ENCODE measurements at regions not wholly inside any gene's neighbourhood (a gene's known extent, or its start where the extent isn't known, plus 50 kb on each side); places are given as distances from the start of the nearest gene placed in this dataset.
"Not testable (repeated sequence)": the region's sequence is repeated elsewhere in the genome, so short reads cannot be mapped to it uniquely, and the experiment has no call there.

DNA sequence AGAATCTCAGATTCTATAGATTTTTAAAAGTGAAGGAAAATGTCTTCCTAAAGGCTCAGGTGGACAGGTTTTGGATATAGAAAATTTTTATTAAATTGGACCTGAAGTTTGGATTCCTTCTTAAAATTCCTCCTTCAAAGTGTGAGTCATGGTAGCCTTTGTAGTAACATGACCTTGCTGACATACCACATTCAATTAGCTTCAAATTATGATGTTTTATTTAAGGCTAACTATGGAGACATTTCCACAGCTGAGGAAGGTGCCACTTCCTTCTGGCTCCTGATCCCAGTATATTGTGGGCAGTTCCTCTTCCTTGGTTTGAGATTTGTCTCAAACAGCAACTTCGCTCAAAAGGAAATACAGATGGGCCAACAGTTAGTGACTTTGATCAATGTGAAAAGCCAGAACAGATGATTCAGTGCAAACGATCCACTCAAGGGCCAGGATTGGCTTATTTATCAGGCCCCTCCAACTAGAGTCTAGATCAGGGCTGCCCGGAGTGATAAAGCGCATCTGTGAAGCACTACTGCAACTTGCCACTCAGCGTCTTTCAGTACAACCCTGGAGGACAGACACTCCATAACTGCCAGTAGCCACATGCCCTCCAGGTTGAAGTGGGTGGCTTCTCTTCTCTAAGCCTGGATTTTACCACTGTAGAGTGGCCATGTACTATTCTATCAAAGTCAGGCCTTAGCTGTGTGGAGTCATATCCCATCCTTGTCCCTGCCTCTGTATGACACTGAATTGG lies 573.5 kb downstream of the KIF20B start:
- no peaks in the 10 kb centered on the region for H3K27me3 ChIP-seq (ENCODE audit: insufficient read depth, low read length, poor library complexity, severe bottlenecking)
- Mint-ChIP-seq H3K27ac (no peak overlapping the region), H3K4me1 (no peaks in the 10 kb centered on the region), H3K4me3 (no peak overlapping the region), H3K36me3 (no peaks in the 10 kb centered on the region), H3K27me3 (no peaks in the 10 kb centered on the region), H3K9me3 (peaks cover 0 to 4% (median 0%) of the 10 kb centered on the region in 5 donors)
- DNase-seq: no peak
- CTCF ChIA-PET: no interaction called here
- no peak overlapping the region for H3K4me3 ChIP-seq (ENCODE audit: low read length)
- H3K27ac ChIP-seq (ENCODE audit: low read depth, low read length): no peak overlapping the region
- H3K36me3 ChIP-seq (ENCODE audit: insufficient read depth, low read length): no peaks in the 10 kb centered on the region
- H3K9me3 ChIP-seq (ENCODE audit: low read length): no peaks in the 10 kb centered on the region
- POLR2A ChIA-PET: no interaction called here
- no peaks in the 10 kb centered on the region for H3K4me1 ChIP-seq (ENCODE audit: insufficient read depth, low read length)

DNA sequence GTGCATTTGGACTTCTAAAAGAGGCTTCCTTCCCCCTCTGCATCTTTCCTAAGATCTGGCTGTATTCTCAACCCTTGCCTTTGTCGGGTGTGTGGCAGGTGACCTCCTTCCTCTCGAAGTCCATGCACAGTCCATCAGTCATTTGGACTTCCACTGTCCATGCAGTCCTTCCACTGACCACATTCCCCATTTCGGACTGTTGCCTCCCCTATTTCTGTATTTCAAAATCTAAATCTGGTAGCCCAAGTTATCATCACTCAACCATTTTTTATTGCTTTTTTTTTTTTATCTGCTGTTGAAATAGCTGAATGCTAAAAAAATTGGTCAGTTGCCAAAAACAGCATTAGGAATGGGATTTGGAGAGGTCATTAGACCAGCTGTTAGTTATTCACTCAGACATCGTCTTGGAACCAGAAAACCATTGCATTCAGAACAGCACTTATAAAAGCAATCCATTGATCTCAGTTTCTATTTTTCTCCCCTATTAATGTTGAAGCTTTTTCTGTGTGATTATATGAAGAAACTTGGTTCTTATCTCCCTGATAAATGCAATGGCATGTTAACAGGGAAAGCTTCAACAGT lies 575.6 kb downstream of the KIF20B start:
- Mint-ChIP-seq H3K4me3 (no peak overlapping the region), H3K9me3 (peaks cover 0 to 4% (median 0%) of the 10 kb centered on the region in 5 donors), H3K4me1 (no peaks in the 10 kb centered on the region), H3K27ac (no peak overlapping the region), H3K36me3 (no peaks in the 10 kb centered on the region), H3K27me3 (no peaks in the 10 kb centered on the region)
- Histone ChIP-seq H3K9me3 (ENCODE audit: low read length) (no peaks in the 10 kb centered on the region), H3K36me3 (ENCODE audit: insufficient read depth, low read length) (no peaks in the 10 kb centered on the region), H3K4me1 (ENCODE audit: insufficient read depth, low read length) (no peaks in the 10 kb centered on the region), H3K4me3 (ENCODE audit: low read length) (no peak overlapping the region), H3K27me3 (ENCODE audit: insufficient read depth, low read length, poor library complexity, severe bottlenecking) (no peaks in the 10 kb centered on the region), H3K27ac (ENCODE audit: low read depth, low read length) (no peak overlapping the region)
- ChIA-PET POLR2A (no interaction called here), CTCF (no interaction called here)
- DNase-seq: no peak

DNA sequence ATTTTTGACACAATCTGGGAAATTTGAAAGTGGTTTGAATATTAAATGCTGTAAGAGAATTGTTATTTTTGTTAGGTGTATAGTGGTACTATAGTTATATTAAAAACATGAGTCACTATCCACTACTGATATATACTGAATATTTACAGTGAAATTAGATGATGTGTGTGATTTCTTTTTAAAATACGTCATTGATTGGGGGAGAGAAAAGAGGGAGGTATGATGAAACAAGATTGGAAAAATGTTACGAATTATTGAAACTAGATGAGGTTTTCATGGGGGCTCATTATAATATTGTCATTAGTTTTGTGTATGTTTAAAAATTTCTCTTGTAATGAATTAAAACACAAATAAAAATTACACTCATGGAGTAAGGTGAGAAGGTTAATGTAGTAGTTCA lies 571.4 kb downstream of the HTR7 start:
- Mint-ChIP-seq H3K36me3 (no peaks in the 10 kb centered on the region), H3K9me3 (peaks cover 0 to 4% (median 0%) of the 10 kb centered on the region in 5 donors), H3K27me3 (no peaks in the 10 kb centered on the region), H3K27ac (no peak overlapping the region), H3K4me1 (no peaks in the 10 kb centered on the region), H3K4me3 (no peak overlapping the region)
- Histone ChIP-seq H3K4me3 (ENCODE audit: low read length) (no peak overlapping the region), H3K9me3 (ENCODE audit: low read length) (no peaks in the 10 kb centered on the region), H3K36me3 (ENCODE audit: insufficient read depth, low read length) (no peaks in the 10 kb centered on the region), H3K27ac (ENCODE audit: low read depth, low read length) (no peak overlapping the region), H3K27me3 (ENCODE audit: insufficient read depth, low read length, poor library complexity, severe bottlenecking) (no peaks in the 10 kb centered on the region), H3K4me1 (ENCODE audit: insufficient read depth, low read length) (no peaks in the 10 kb centered on the region)
- ChIA-PET CTCF (no interaction called here), POLR2A (no interaction called here)
- no peak for DNase-seq

DNA sequence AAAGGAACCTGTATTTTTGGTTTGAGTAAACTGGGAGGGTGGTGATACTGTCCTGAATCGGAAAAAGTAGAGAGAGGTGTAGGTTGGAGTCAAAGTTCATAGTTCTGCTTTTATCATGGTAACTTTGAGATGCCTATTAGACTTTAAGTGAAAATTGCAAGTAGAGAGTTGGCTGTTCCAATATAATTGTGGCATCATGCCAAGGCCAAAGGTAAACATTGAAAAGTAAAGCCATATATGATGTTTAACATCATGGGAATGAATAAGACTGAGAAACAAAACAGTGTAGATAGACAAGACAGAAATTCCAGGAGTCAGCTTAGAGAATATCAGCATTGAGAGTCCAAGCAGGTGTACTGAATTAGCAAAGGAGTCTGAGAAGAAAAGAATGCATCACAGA lies 570.9 kb downstream of the HTR7 start:
- H3K36me3 ChIP-seq (ENCODE audit: insufficient read depth, low read length): no peaks in the 10 kb centered on the region
- no peak for DNase-seq
- no peaks in the 10 kb centered on the region for H3K9me3 ChIP-seq (ENCODE audit: low read length)
- H3K27ac ChIP-seq (ENCODE audit: low read depth, low read length): no peak overlapping the region
- peaks cover 0 to 4% (median 0%) of the 10 kb centered on the region in 5 donors for H3K9me3 Mint-ChIP-seq
- H3K36me3 Mint-ChIP-seq: no peaks in the 10 kb centered on the region
- H3K4me1 Mint-ChIP-seq: no peaks in the 10 kb centered on the region
- ChIA-PET CTCF (no interaction called here), POLR2A (no interaction called here)
- H3K27me3 ChIP-seq (ENCODE audit: insufficient read depth, low read length, poor library complexity, severe bottlenecking): no peaks in the 10 kb centered on the region
- H3K4me3 Mint-ChIP-seq: no peak overlapping the region
- no peak overlapping the region for H3K27ac Mint-ChIP-seq
- H3K4me3 ChIP-seq (ENCODE audit: low read length): no peak overlapping the region
- no peaks in the 10 kb centered on the region for H3K4me1 ChIP-seq (ENCODE audit: insufficient read depth, low read length)
- H3K27me3 Mint-ChIP-seq: no peaks in the 10 kb centered on the region

DNA sequence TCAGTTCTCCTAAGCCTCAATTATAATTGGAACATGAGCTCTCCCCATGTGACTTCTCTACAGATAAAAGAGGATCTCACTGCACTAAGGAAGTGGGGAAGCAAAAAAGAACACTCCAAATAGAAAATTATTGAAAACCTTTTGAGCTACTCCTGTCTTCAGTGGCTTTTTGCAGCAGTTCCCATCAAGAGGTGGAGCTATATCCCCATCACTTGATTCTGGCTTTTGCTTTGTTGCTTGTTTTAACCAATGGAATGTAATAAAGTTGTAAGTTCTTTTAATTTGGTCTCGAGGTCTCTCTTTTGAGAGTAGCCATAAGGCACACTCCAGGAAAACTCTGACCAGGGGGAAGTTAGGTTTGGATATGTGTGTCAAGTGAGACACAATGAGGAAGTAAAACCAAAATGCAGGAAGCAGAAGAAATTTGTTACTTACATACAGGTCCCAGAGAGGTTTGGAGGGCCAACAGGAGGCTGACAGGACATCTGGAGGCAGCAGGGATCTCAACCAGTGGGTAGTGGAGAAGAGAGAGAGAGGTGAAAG lies 569.4 kb downstream of the HTR7 start:
- Histone ChIP-seq H3K4me3 (ENCODE audit: low read length) (no peak overlapping the region), H3K27me3 (ENCODE audit: insufficient read depth, low read length, poor library complexity, severe bottlenecking) (no peaks in the 10 kb centered on the region), H3K9me3 (ENCODE audit: low read length) (no peaks in the 10 kb centered on the region), H3K36me3 (ENCODE audit: insufficient read depth, low read length) (no peaks in the 10 kb centered on the region), H3K4me1 (ENCODE audit: insufficient read depth, low read length) (no peaks in the 10 kb centered on the region), H3K27ac (ENCODE audit: low read depth, low read length) (no peak overlapping the region)
- ChIA-PET POLR2A (no interaction called here), CTCF (no interaction called here)
- no peak overlapping the region for H3K27ac Mint-ChIP-seq
- H3K27me3 Mint-ChIP-seq: no peaks in the 10 kb centered on the region
- no peaks in the 10 kb centered on the region for H3K4me1 Mint-ChIP-seq
- no peak for DNase-seq
- peaks cover 0 to 4% (median 0%) of the 10 kb centered on the region in 5 donors for H3K9me3 Mint-ChIP-seq
- H3K36me3 Mint-ChIP-seq: no peaks in the 10 kb centered on the region
- H3K4me3 Mint-ChIP-seq: no peak overlapping the region

DNA sequence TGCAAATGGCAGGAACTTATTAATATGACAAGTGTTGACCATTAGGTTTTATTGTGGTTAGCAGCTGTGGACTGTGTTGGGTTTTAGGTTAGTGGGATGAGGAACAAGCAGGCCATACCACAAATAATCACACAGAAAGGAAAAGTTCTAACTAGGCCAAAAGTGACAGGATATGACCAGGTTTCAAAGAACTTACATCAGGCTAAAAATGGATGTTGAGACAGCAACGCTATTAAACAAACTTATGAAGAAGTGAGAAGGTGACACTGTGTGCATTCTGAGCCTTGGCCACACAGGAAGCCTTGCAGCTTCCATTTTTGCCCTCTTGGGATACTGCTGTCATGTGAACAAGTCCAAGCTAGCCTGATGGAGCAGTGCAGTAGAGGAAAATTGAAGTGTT lies 568.8 kb downstream of the HTR7 start:
- Histone ChIP-seq H3K36me3 (ENCODE audit: insufficient read depth, low read length) (no peaks in the 10 kb centered on the region), H3K9me3 (ENCODE audit: low read length) (no peaks in the 10 kb centered on the region), H3K27ac (ENCODE audit: low read depth, low read length) (no peak overlapping the region), H3K27me3 (ENCODE audit: insufficient read depth, low read length, poor library complexity, severe bottlenecking) (no peaks in the 10 kb centered on the region), H3K4me1 (ENCODE audit: insufficient read depth, low read length) (no peaks in the 10 kb centered on the region), H3K4me3 (ENCODE audit: low read length) (no peak overlapping the region)
- Mint-ChIP-seq H3K36me3 (no peaks in the 10 kb centered on the region), H3K9me3 (peaks cover 0 to 4% (median 0%) of the 10 kb centered on the region in 5 donors), H3K4me1 (no peaks in the 10 kb centered on the region), H3K27ac (no peak overlapping the region), H3K27me3 (no peaks in the 10 kb centered on the region), H3K4me3 (no peak overlapping the region)
- ChIA-PET CTCF (no interaction called here), POLR2A (no interaction called here)
- no peak for DNase-seq

DNA sequence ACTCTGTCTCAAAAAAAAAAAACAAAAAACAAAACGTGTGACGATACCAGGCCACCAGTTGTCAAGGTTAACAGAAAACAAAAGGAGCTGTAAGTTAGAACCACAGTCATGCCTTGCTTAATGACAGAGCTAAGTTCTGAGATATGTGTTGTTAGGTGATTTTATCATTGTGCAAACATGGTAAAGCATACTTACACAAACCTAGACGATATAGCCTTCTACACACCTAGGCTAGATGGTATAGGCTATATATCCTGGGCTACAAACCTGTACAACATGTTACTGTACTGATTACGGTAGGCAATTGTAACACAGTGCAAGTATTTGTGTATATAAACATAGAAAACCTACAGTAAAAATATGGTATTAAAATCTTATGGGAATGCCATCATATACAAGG lies 564.2 kb downstream of the HTR7 start:
- no peaks in the 10 kb centered on the region for H3K4me1 Mint-ChIP-seq
- H3K9me3 Mint-ChIP-seq: peaks cover 0 to 3% (median 0%) of the 10 kb centered on the region in 5 donors
- no peak for DNase-seq
- H3K27ac ChIP-seq (ENCODE audit: low read depth, low read length): no peak overlapping the region
- peaks cover 0 to 4% of the 10 kb centered on the region in 2 donors for H3K27me3 Mint-ChIP-seq
- H3K4me3 Mint-ChIP-seq: no peak overlapping the region
- ChIA-PET CTCF (no interaction called here), POLR2A (no interaction called here)
- peaks cover 0 to under 1% (median 0%) of the 10 kb centered on the region in 3 donors for H3K36me3 Mint-ChIP-seq
- H3K36me3 ChIP-seq (ENCODE audit: insufficient read depth, low read length): no peaks in the 10 kb centered on the region
- H3K4me1 ChIP-seq (ENCODE audit: insufficient read depth, low read length): no peaks in the 10 kb centered on the region
- H3K4me3 ChIP-seq (ENCODE audit: low read length): no peak overlapping the region
- no peaks in the 10 kb centered on the region for H3K9me3 ChIP-seq (ENCODE audit: low read length)
- no peak overlapping the region for H3K27ac Mint-ChIP-seq
- no peaks in the 10 kb centered on the region for H3K27me3 ChIP-seq (ENCODE audit: insufficient read depth, low read length, poor library complexity, severe bottlenecking)

DNA sequence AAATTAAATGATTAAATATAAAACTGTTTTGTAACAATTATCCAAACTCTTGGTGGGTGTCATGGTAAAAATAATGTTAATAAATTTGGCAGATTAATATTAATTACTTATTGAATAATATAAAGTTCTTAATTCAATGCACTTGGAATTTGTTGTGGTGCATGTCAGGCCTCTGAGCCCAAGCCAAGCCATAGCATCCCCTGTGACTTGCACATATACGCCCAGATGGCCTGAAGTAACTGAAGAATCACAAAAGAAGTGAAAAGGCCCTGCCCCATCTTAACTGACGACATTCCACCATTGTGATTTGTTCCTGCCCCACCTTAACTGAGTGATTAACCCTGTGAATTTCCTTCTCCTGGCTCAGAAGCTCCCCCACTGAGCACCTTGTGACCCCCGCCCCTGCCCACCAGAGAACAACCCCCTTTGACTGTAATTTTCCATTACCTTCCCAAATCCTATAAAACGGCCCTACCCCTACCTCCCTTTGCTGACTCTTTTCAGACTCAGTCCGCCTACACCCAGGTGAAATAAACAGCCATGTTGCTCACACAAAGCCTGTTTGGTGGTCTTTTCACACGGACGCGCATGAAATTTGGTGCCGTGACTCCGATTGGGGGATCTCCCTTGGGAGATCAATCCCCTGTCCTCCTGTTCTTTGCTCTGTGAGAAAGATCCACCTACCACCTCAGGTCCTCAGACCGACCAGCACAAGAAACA lies 562.9 kb downstream of the HTR7 start:
- H3K4me3 ChIP-seq (ENCODE audit: low read length); H3K4me1 Mint-ChIP-seq; H3K9me3 ChIP-seq (ENCODE audit: low read length); DNase-seq; POLR2A ChIA-PET; H3K27me3 Mint-ChIP-seq; H3K27me3 ChIP-seq (ENCODE audit: insufficient read depth, low read length, poor library complexity, severe bottlenecking); H3K9me3 Mint-ChIP-seq; H3K27ac ChIP-seq (ENCODE audit: low read depth, low read length); H3K36me3 ChIP-seq (ENCODE audit: insufficient read depth, low read length); H3K27ac Mint-ChIP-seq; H3K36me3 Mint-ChIP-seq; H3K4me1 ChIP-seq (ENCODE audit: insufficient read depth, low read length); CTCF ChIA-PET; H3K4me3 Mint-ChIP-seq: not testable (repeated sequence)
